Breast epithelium (tissue), 4 donors: ENCODE measurements at regions not wholly inside any gene's neighbourhood (a gene's known extent, or its start where the extent isn't known, plus 50 kb on each side); places are given as distances from the start of the nearest gene placed in this dataset.

Experiments used
- DNase-seq, 2 donors: peaks; one replicate each; pipeline ENCODE4 v3.0.0-alpha.2; 2019; ENCODE audit warnings: low spot score in 2 of 2
- H3K27ac ChIP-seq, 2 donors: fragments of 200-600 bp; sonication (generic) in 1 of 2; one replicate each; pipeline ENCODE4 v1.5.1; 2016 to 2019; ENCODE audit warnings: mild to moderate bottlenecking in 1 of 2
- H3K27me3 ChIP-seq, 2 donors: fragments of 200-600 bp; sonication (generic) in 1 of 2; one replicate each; pipeline versions ENCODE4 v1.5.1 to v1.6.0; 2017 to 2019; ENCODE audit warnings: control low read depth in 1 of 2, mild to moderate bottlenecking in 1 of 2
- H3K36me3 ChIP-seq: fragments of 200-600 bp; one replicate; pipeline ENCODE4 v1.5.1; 2019
- H3K4me1 ChIP-seq, 2 donors: fragments of 200-600 bp; sonication (generic); one replicate each; pipeline ENCODE4 v1.5.1; 2016 to 2019; ENCODE audit warnings: control low read depth in 1 of 2
- H3K4me3 ChIP-seq, 3 donors: fragments of 200-600 bp; sonication (generic); 1 replicate in 2 of 3; 2 replicates in 1 of 3; pipeline ENCODE4 v1.5.1; 2016 to 2019; ENCODE audit warnings: mild to moderate bottlenecking in 3 of 3, moderate library complexity in 2 of 3
- H3K9me3 ChIP-seq, 2 donors: fragments of 200-600 bp; sonication (generic) in 1 of 2; one replicate each; pipeline ENCODE4 v1.5.1; 2016 to 2019; ENCODE audit warnings: control low read depth in 1 of 2
- POLR2A ChIP-seq: fragments of 450-650 bp; IDR thresholded peaks from one replicate; pipeline ENCODE4 v1.6.1; 2016; ENCODE audit warnings: antibody characterized with exemption, mild to moderate bottlenecking, moderate library complexity
- POLR2AphosphoS5 ChIP-seq, 3 donors: sonication (generic); formaldehyde crosslinking; IDR thresholded peaks; one replicate each; pipeline ENCODE4 v1.6.1; 2017; ENCODE audit warnings: antibody characterized with exemption in 3 of 3
- intact Hi-C: fragments of 100-400 bp; cut with DNase I; formaldehyde crosslinking; loops from one replicate; pipeline ENCODE4 v1.15.1; 2023; ENCODE audit warnings: low total_unique reads
- TF ChIP-seq, protein P1 (sequence below), 3 donors: fragments of 450-650 bp; IDR thresholded peaks; one replicate each; pipeline ENCODE4 v1.5.1; 2016 to 2017; ENCODE audit warnings: antibody characterized with exemption in 3 of 3, mild to moderate bottlenecking in 3 of 3, moderate library complexity in 3 of 3

- H3K9me3 ChIP-seq = no peaks in the 10 kb centered on the region
- no peak for TF ChIP-seq POLR2A
- TF ChIP-seq, protein P1, sequence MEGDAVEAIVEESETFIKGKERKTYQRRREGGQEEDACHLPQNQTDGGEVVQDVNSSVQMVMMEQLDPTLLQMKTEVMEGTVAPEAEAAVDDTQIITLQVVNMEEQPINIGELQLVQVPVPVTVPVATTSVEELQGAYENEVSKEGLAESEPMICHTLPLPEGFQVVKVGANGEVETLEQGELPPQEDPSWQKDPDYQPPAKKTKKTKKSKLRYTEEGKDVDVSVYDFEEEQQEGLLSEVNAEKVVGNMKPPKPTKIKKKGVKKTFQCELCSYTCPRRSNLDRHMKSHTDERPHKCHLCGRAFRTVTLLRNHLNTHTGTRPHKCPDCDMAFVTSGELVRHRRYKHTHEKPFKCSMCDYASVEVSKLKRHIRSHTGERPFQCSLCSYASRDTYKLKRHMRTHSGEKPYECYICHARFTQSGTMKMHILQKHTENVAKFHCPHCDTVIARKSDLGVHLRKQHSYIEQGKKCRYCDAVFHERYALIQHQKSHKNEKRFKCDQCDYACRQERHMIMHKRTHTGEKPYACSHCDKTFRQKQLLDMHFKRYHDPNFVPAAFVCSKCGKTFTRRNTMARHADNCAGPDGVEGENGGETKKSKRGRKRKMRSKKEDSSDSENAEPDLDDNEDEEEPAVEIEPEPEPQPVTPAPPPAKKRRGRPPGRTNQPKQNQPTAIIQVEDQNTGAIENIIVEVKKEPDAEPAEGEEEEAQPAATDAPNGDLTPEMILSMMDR (IDR thresholded peaks at IDR 0.05) = no peak
- no peak for TF ChIP-seq POLR2AphosphoS5 (IDR thresholded peaks at IDR 0.05)
- H3K36me3 ChIP-seq = no peaks in the 10 kb centered on the region
- intact Hi-C loops = no loop called here
- no peaks in the 10 kb centered on the region for H3K27me3 ChIP-seq
- H3K4me3 ChIP-seq = no peak overlapping the region
- DNase-seq = no peak
- no peak overlapping the region for H3K27ac ChIP-seq
- no peaks in the 10 kb centered on the region for H3K4me1 ChIP-seq
These were observed 227.6 kb upstream of the FOXN3 start for GRCh38 chr14:89644641-89645040.

- TF ChIP-seq, protein P1 (IDR thresholded peaks at IDR 0.05) = no peak
- TF ChIP-seq POLR2A (no peak), POLR2AphosphoS5 (IDR thresholded peaks at IDR 0.05) (no peak)
- no peak overlapping the region for H3K4me3 ChIP-seq
These were observed 224.6 kb upstream of the FOXN3 start for GRCh38 chr14:89641495-89642175.

DNA sequence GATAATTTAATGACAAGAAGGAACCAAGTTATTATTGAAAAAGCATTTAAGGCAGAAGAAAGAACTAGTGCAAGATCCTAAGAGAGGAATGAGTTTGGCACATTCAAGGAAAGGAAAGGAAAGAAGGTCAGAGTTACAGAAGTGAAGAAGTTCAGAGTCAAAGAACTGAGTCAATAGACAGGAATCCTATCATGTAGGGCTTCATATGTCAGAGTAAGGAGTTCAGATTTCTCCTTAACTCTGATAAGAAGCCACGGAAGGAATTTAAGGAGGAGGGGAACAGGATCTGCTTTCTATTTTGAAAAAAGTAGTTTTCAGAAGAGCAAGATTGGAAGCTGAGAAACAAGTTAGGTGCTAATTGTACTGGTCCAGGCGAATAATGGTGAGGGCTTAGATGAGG is 223.1 kb upstream of the FOXN3 start:
- no peaks in the 10 kb centered on the region for H3K27me3 ChIP-seq
- no peak for TF ChIP-seq POLR2AphosphoS5 (IDR thresholded peaks at IDR 0.05)
- no peak for TF ChIP-seq POLR2A
- TF ChIP-seq, protein P1 (IDR thresholded peaks at IDR 0.05) = no peak
- H3K4me3 ChIP-seq = no peak overlapping the region
- H3K36me3 ChIP-seq = no peaks in the 10 kb centered on the region
- H3K4me1 ChIP-seq = no peaks in the 10 kb centered on the region
- no peak overlapping the region for H3K27ac ChIP-seq
- intact Hi-C loops = no loop called here
- DNase-seq = no peak
- H3K9me3 ChIP-seq = no peaks in the 10 kb centered on the region

More at GRCh38 chr14:89641495-89642175, 224.6 kb upstream of the FOXN3 start:
- Histone ChIP-seq H3K9me3 (no peaks in the 10 kb centered on the region), H3K36me3 (no peaks in the 10 kb centered on the region), H3K4me1 (no peaks in the 10 kb centered on the region), H3K27me3 (no peaks in the 10 kb centered on the region), H3K27ac (no peak overlapping the region)
- DNase-seq = no peak
- intact Hi-C loops = no loop called here

GRCh38 chr14:89639687-89640086 is 222.7 kb upstream of the FOXN3 start:
- no peak for DNase-seq
- Histone ChIP-seq H3K27ac (no peak overlapping the region), H3K4me3 (no peak overlapping the region), H3K4me1 (no peaks in the 10 kb centered on the region), H3K27me3 (no peaks in the 10 kb centered on the region), H3K36me3 (no peaks in the 10 kb centered on the region), H3K9me3 (no peaks in the 10 kb centered on the region)
- TF ChIP-seq POLR2A = no peak
- TF ChIP-seq, protein P1 (IDR thresholded peaks at IDR 0.05) = no peak
- intact Hi-C loops = no loop called here

DNA sequence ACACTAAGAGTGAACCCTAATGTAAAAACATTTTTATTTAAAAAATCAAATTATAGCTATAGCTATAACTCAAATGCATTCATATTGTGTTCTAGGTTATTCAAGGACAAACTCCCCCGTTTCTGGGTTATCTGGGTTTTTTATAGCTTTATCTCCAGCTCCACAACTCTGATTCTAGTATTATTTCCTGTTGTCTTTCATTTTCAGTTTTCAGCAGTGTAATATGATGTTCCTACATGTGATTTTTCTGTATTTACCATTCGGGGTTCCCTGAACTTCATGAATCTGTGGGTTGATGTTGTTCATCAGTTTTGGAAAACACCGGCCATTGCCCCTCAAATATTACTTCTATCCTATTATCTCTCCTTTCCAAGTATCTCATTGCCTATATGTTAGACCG is 221.9 kb upstream of the FOXN3 start:
- Histone ChIP-seq H3K27ac (no peak overlapping the region), H3K4me3 (no peak overlapping the region), H3K27me3 (no peaks in the 10 kb centered on the region), H3K9me3 (no peaks in the 10 kb centered on the region), H3K36me3 (no peaks in the 10 kb centered on the region), H3K4me1 (no peaks in the 10 kb centered on the region)
- TF ChIP-seq, protein P1 (IDR thresholded peaks at IDR 0.05) = no peak
- no peak for TF ChIP-seq POLR2A
- no peak for TF ChIP-seq POLR2AphosphoS5 (IDR thresholded peaks at IDR 0.05)
- no peak for DNase-seq
- intact Hi-C loops = no loop called here
